ENCODE measurements at regions not wholly inside any gene's neighbourhood (a gene's known extent, or its start where the extent isn't known, plus 50 kb on each side); places are given as distances from the start of the nearest gene placed in this dataset.

- no peak overlapping the region for H3K9ac ChIP-seq (ENCODE audit: low read length in 5 of 5)
- H3K27ac ChIP-seq (ENCODE audit: low read depth, low read length) = no peak overlapping the region
- no peaks in the 10 kb centered on the region for H3K27me3 ChIP-seq (ENCODE audit: control insufficient read depth in 5 of 5, insufficient read depth in 4 of 5, low read length in 5 of 5)
- H3K4me3 ChIP-seq (ENCODE audit: low read depth in 1 of 5, low read length in 5 of 5) = no peak overlapping the region
- no peaks in the 10 kb centered on the region for H3K36me3 ChIP-seq (ENCODE audit: control insufficient read depth in 5 of 5, insufficient read depth in 5 of 5, low read length in 5 of 5)
- H3K4me1 ChIP-seq (ENCODE audit: control insufficient read depth in 5 of 5, insufficient read depth in 5 of 5, low read length in 5 of 5) = peaks cover 0 to 18% (median 11%) of the 10 kb centered on the region in 5 donors
- no peaks in the 10 kb centered on the region for H3K9me3 ChIP-seq (ENCODE audit: control insufficient read depth in 5 of 5, low read length in 5 of 5)
These were observed 233.0 kb upstream of the JAG1 start for GRCh38 chr20:10906834-10907233.

GRCh38 chr20:10909803-10910202, 236.0 kb upstream of the JAG1 start:
- Histone ChIP-seq H3K4me3 (ENCODE audit: low read depth in 1 of 5, low read length in 5 of 5) (no peak overlapping the region), H3K27me3 (ENCODE audit: control insufficient read depth in 5 of 5, insufficient read depth in 4 of 5, low read length in 5 of 5) (no peaks in the 10 kb centered on the region), H3K4me1 (ENCODE audit: control insufficient read depth in 5 of 5, insufficient read depth in 5 of 5, low read length in 5 of 5) (peaks cover 0 to 7% (median 0%) of the 10 kb centered on the region in 5 donors), H3K9ac (ENCODE audit: low read length in 5 of 5) (no peak overlapping the region), H3K36me3 (ENCODE audit: control insufficient read depth in 5 of 5, insufficient read depth in 5 of 5, low read length in 5 of 5) (no peaks in the 10 kb centered on the region), H3K27ac (ENCODE audit: low read depth, low read length) (no peak overlapping the region), H3K9me3 (ENCODE audit: control insufficient read depth in 5 of 5, low read length in 5 of 5) (peaks cover 0 to 4% (median 0%) of the 10 kb centered on the region in 5 donors)

GRCh38 chr20:10910535-10911178, 236.9 kb upstream of the JAG1 start:
- Histone ChIP-seq H3K4me1 (ENCODE audit: control insufficient read depth in 5 of 5, insufficient read depth in 5 of 5, low read length in 5 of 5) (peaks cover 0 to 7% (median 0%) of the 10 kb centered on the region in 5 donors), H3K27me3 (ENCODE audit: control insufficient read depth in 5 of 5, insufficient read depth in 4 of 5, low read length in 5 of 5) (no peaks in the 10 kb centered on the region), H3K27ac (ENCODE audit: low read depth, low read length) (peak overlapping the region; percentile 2), H3K9me3 (ENCODE audit: control insufficient read depth in 5 of 5, low read length in 5 of 5) (peaks cover 0 to 4% (median 0%) of the 10 kb centered on the region in 5 donors), H3K9ac (ENCODE audit: low read length in 5 of 5) (no peak overlapping the region), H3K4me3 (ENCODE audit: low read depth in 1 of 5, low read length in 5 of 5) (peak overlapping the region in 2 of 5 donors; percentile 30 to 34), H3K36me3 (ENCODE audit: control insufficient read depth in 5 of 5, insufficient read depth in 5 of 5, low read length in 5 of 5) (no peaks in the 10 kb centered on the region)

GRCh38 chr20:10911298-10911697, 237.5 kb upstream of the JAG1 start:
- Histone ChIP-seq H3K27ac (ENCODE audit: low read depth, low read length) (no peak overlapping the region), H3K9me3 (ENCODE audit: control insufficient read depth in 5 of 5, low read length in 5 of 5) (peaks cover 0 to 4% (median 0%) of the 10 kb centered on the region in 5 donors), H3K4me3 (ENCODE audit: low read depth in 1 of 5, low read length in 5 of 5) (no peak overlapping the region), H3K27me3 (ENCODE audit: control insufficient read depth in 5 of 5, insufficient read depth in 4 of 5, low read length in 5 of 5) (no peaks in the 10 kb centered on the region), H3K36me3 (ENCODE audit: control insufficient read depth in 5 of 5, insufficient read depth in 5 of 5, low read length in 5 of 5) (no peaks in the 10 kb centered on the region), H3K9ac (ENCODE audit: low read length in 5 of 5) (no peak overlapping the region), H3K4me1 (ENCODE audit: control insufficient read depth in 5 of 5, insufficient read depth in 5 of 5, low read length in 5 of 5) (peaks cover 0 to 7% (median 0%) of the 10 kb centered on the region in 5 donors)

GRCh38 chr20:10915815-10916214, 242.0 kb upstream of the JAG1 start:
- H3K27me3 ChIP-seq (ENCODE audit: control insufficient read depth in 5 of 5, insufficient read depth in 4 of 5, low read length in 5 of 5) = no peaks in the 10 kb centered on the region
- no peaks in the 10 kb centered on the region for H3K36me3 ChIP-seq (ENCODE audit: control insufficient read depth in 5 of 5, insufficient read depth in 5 of 5, low read length in 5 of 5)
- H3K27ac ChIP-seq (ENCODE audit: low read depth, low read length) = no peak overlapping the region
- H3K4me3 ChIP-seq (ENCODE audit: low read depth in 1 of 5, low read length in 5 of 5) = no peak overlapping the region
- peaks cover 0 to 2% (median 0%) of the 10 kb centered on the region in 5 donors for H3K4me1 ChIP-seq (ENCODE audit: control insufficient read depth in 5 of 5, insufficient read depth in 5 of 5, low read length in 5 of 5)
- H3K9ac ChIP-seq (ENCODE audit: low read length in 5 of 5) = no peak overlapping the region
- H3K9me3 ChIP-seq (ENCODE audit: control insufficient read depth in 5 of 5, low read length in 5 of 5) = peaks cover 0 to 4% (median 0%) of the 10 kb centered on the region in 5 donors

- Histone ChIP-seq H3K9ac (ENCODE audit: low read length in 5 of 5) (no peak overlapping the region), H3K9me3 (ENCODE audit: control insufficient read depth in 5 of 5, low read length in 5 of 5) (peaks cover 0 to 4% (median 0%) of the 10 kb centered on the region in 5 donors), H3K4me1 (ENCODE audit: control insufficient read depth in 5 of 5, insufficient read depth in 5 of 5, low read length in 5 of 5) (no peaks in the 10 kb centered on the region), H3K4me3 (ENCODE audit: low read depth in 1 of 5, low read length in 5 of 5) (no peak overlapping the region), H3K27ac (ENCODE audit: low read depth, low read length) (no peak overlapping the region), H3K36me3 (ENCODE audit: control insufficient read depth in 5 of 5, insufficient read depth in 5 of 5, low read length in 5 of 5) (no peaks in the 10 kb centered on the region), H3K27me3 (ENCODE audit: control insufficient read depth in 5 of 5, insufficient read depth in 4 of 5, low read length in 5 of 5) (no peaks in the 10 kb centered on the region)
These were observed 242.5 kb upstream of the JAG1 start for GRCh38 chr20:10916312-10916711.

GRCh38 chr20:10917826-10918225, 244.0 kb upstream of the JAG1 start:
- H3K9ac ChIP-seq (ENCODE audit: low read length in 5 of 5) = no peak overlapping the region
- H3K4me1 ChIP-seq (ENCODE audit: control insufficient read depth in 5 of 5, insufficient read depth in 5 of 5, low read length in 5 of 5) = peaks cover 0 to 13% (median 6%) of the 10 kb centered on the region in 5 donors
- peaks cover 0 to 2% (median 0%) of the 10 kb centered on the region in 5 donors for H3K9me3 ChIP-seq (ENCODE audit: control insufficient read depth in 5 of 5, low read length in 5 of 5)
- no peak overlapping the region for H3K4me3 ChIP-seq (ENCODE audit: low read depth in 1 of 5, low read length in 5 of 5)
- no peaks in the 10 kb centered on the region for H3K36me3 ChIP-seq (ENCODE audit: control insufficient read depth in 5 of 5, insufficient read depth in 5 of 5, low read length in 5 of 5)
- H3K27ac ChIP-seq (ENCODE audit: low read depth, low read length) = no peak overlapping the region
- no peaks in the 10 kb centered on the region for H3K27me3 ChIP-seq (ENCODE audit: control insufficient read depth in 5 of 5, insufficient read depth in 4 of 5, low read length in 5 of 5)

GRCh38 chr20:10919396-10920140, 245.8 kb upstream of the JAG1 start:
- no peak overlapping the region for H3K4me3 ChIP-seq (ENCODE audit: low read depth in 1 of 5, low read length in 5 of 5)
- no peaks in the 10 kb centered on the region for H3K27me3 ChIP-seq (ENCODE audit: control insufficient read depth in 5 of 5, insufficient read depth in 4 of 5, low read length in 5 of 5)
- H3K9me3 ChIP-seq (ENCODE audit: control insufficient read depth in 5 of 5, low read length in 5 of 5) = no peaks in the 10 kb centered on the region
- H3K27ac ChIP-seq (ENCODE audit: low read depth, low read length) = no peak overlapping the region
- peaks cover 0 to 17% (median 7%) of the 10 kb centered on the region in 5 donors for H3K4me1 ChIP-seq (ENCODE audit: control insufficient read depth in 5 of 5, insufficient read depth in 5 of 5, low read length in 5 of 5)
- H3K36me3 ChIP-seq (ENCODE audit: control insufficient read depth in 5 of 5, insufficient read depth in 5 of 5, low read length in 5 of 5) = no peaks in the 10 kb centered on the region
- H3K9ac ChIP-seq (ENCODE audit: low read length in 5 of 5) = no peak overlapping the region

- Histone ChIP-seq H3K4me3 (ENCODE audit: low read depth in 1 of 5, low read length in 5 of 5) (no peak overlapping the region), H3K9ac (ENCODE audit: low read length in 5 of 5) (no peak overlapping the region), H3K27ac (ENCODE audit: low read depth, low read length) (no peak overlapping the region), H3K27me3 (ENCODE audit: control insufficient read depth in 5 of 5, insufficient read depth in 4 of 5, low read length in 5 of 5) (no peaks in the 10 kb centered on the region), H3K9me3 (ENCODE audit: control insufficient read depth in 5 of 5, low read length in 5 of 5) (no peaks in the 10 kb centered on the region), H3K36me3 (ENCODE audit: control insufficient read depth in 5 of 5, insufficient read depth in 5 of 5, low read length in 5 of 5) (no peaks in the 10 kb centered on the region), H3K4me1 (ENCODE audit: control insufficient read depth in 5 of 5, insufficient read depth in 5 of 5, low read length in 5 of 5) (peaks cover 0 to 23% (median 12%) of the 10 kb centered on the region in 5 donors)
These were observed 246.6 kb upstream of the JAG1 start for GRCh38 chr20:10920396-10920795.

GRCh38 chr20:10921491-10922010, 247.8 kb upstream of the JAG1 start:
- Histone ChIP-seq H3K9me3 (ENCODE audit: control insufficient read depth in 5 of 5, low read length in 5 of 5) (no peaks in the 10 kb centered on the region), H3K27ac (ENCODE audit: low read depth, low read length) (no peak overlapping the region), H3K4me1 (ENCODE audit: control insufficient read depth in 5 of 5, insufficient read depth in 5 of 5, low read length in 5 of 5) (peaks cover 0 to 23% (median 12%) of the 10 kb centered on the region in 5 donors), H3K36me3 (ENCODE audit: control insufficient read depth in 5 of 5, insufficient read depth in 5 of 5, low read length in 5 of 5) (no peaks in the 10 kb centered on the region), H3K9ac (ENCODE audit: low read length in 5 of 5) (no peak overlapping the region), H3K27me3 (ENCODE audit: control insufficient read depth in 5 of 5, insufficient read depth in 4 of 5, low read length in 5 of 5) (no peaks in the 10 kb centered on the region), H3K4me3 (ENCODE audit: low read depth in 1 of 5, low read length in 5 of 5) (no peak overlapping the region)

All from subcutaneous abdominal adipose tissue (tissue), 5 donors.